CD14-positive monocyte (primary cell): ENCODE measurements at regions not wholly inside any gene's neighbourhood (a gene's known extent, or its start where the extent isn't known, plus 50 kb on each side); places are given as distances from the start of the nearest gene placed in this dataset.

Experiments used
- DNase-seq, 3 donors: peaks; one replicate each; pipeline ENCODE4 v3.0.0-alpha.2; 2011 to 2022
- H2AFZ ChIP-seq: 2 replicates; pipeline ENCODE4 v1.6.0; 2012; ENCODE audit warnings: mild to moderate bottlenecking, low read depth, low read length, inconsistent platforms; ENCODE audit not compliant: insufficient read depth, poor library complexity, severe bottlenecking
- H3K27ac ChIP-seq, 2 donors: 1 replicate in 1 of 2; 2 replicates in 1 of 2; pipeline ENCODE4 v1.5.1; 2012 to 2013; ENCODE audit warnings: low read length in 2 of 2, control low read depth in 1 of 2, inconsistent platforms in 1 of 2, low read depth in 1 of 2, mild to moderate bottlenecking in 1 of 2
- H3K27me3 ChIP-seq, 2 donors: one replicate each; pipeline versions ENCODE4 v1.6.0 to v1.6.1; 2011 to 2013; ENCODE audit warnings: low read length in 2 of 2; ENCODE audit not compliant: control insufficient read depth in 2 of 2, insufficient read depth in 2 of 2
- H3K36me3 ChIP-seq, 2 donors: replicated peaks in 1 of 2; 1 replicate in 1 of 2; 2 replicates in 1 of 2; pipeline versions ENCODE4 v1.5.1 to v1.6.1; 2012 to 2013; ENCODE audit warnings: low read length in 2 of 2, control low read depth in 1 of 2, inconsistent platforms in 1 of 2, mild to moderate bottlenecking in 1 of 2; ENCODE audit not compliant: insufficient read depth in 2 of 2, control insufficient read depth in 1 of 2
- H3K4me1 ChIP-seq, 2 donors: 1 replicate in 1 of 2; 2 replicates in 1 of 2; pipeline versions ENCODE4 v1.5.1 to v1.6.1; 2012 to 2013; ENCODE audit warnings: low read length in 2 of 2, control low read depth in 1 of 2, inconsistent platforms in 1 of 2, mild to moderate bottlenecking in 1 of 2, moderate library complexity in 1 of 2; ENCODE audit not compliant: insufficient read depth in 2 of 2, control insufficient read depth in 1 of 2
- H3K4me2 ChIP-seq: replicated peaks from 2 replicates; pipeline ENCODE3; 2012; ENCODE audit warnings: low read length, moderate library complexity, mild to moderate bottlenecking; ENCODE audit not compliant: poor library complexity, severe bottlenecking; ENCODE audit errors: extremely low read depth
- H3K4me3 ChIP-seq, 3 experiments: fragments of 200-600 bp in 1 of 3; sonication (generic) in 1 of 3; replicated peaks in 1 of 3; 1 replicate in 2 of 3; 2 replicates in 1 of 3; pipeline ENCODE4 v1.5.1; 2011 to 2013; ENCODE audit warnings: low read length in 3 of 3, mild to moderate bottlenecking in 3 of 3, control low read depth in 2 of 3, low read depth in 2 of 3, inconsistent platforms in 1 of 3, moderate library complexity in 1 of 3
- H3K79me2 ChIP-seq: 2 replicates; pipeline ENCODE4 v1.6.0; 2012; ENCODE audit warnings: mild to moderate bottlenecking, control low read depth, inconsistent platforms, low read length, moderate library complexity; ENCODE audit not compliant: insufficient read depth
- H3K9ac ChIP-seq: 2 replicates; pipeline ENCODE4 v1.6.0; 2017; ENCODE audit warnings: low read length, mild to moderate bottlenecking; ENCODE audit not compliant: insufficient read depth, poor library complexity, severe bottlenecking
- H3K9me3 ChIP-seq, 2 donors: replicated peaks in 1 of 2; 1 replicate in 1 of 2; 2 replicates in 1 of 2; pipeline versions ENCODE4 v1.5.1 to v1.6.1; 2012 to 2013; ENCODE audit warnings: low read length in 2 of 2, control low read depth in 1 of 2; ENCODE audit not compliant: control insufficient read depth in 1 of 2, insufficient read depth in 1 of 2
- H4K20me1 ChIP-seq: 2 replicates; pipeline ENCODE4 v1.6.0; 2012; ENCODE audit warnings: mild to moderate bottlenecking, low read length, control low read depth, moderate library complexity; ENCODE audit not compliant: insufficient read depth
- H3K27ac Mint-ChIP-seq, 7 donors: one replicate each; pipeline ENCODE4 v1.8.0; 2020; ENCODE audit warnings: mild to moderate bottlenecking in 7 of 7, mixed read lengths in 7 of 7, moderate library complexity in 6 of 7, inconsistent platforms in 2 of 7
- H3K27me3 Mint-ChIP-seq, 3 donors: one replicate each; pipeline ENCODE4 v1.8.0; 2021 to 2022; ENCODE audit warnings: low read depth in 3 of 3, mild to moderate bottlenecking in 3 of 3, mixed read lengths in 3 of 3, moderate library complexity in 3 of 3, inconsistent platforms in 1 of 3
- H3K36me3 Mint-ChIP-seq, 2 donors: one replicate each; pipeline ENCODE4 v1.8.0; 2020; ENCODE audit warnings: mixed read lengths in 2 of 2, inconsistent platforms in 1 of 2, mild to moderate bottlenecking in 1 of 2
- H3K4me1 Mint-ChIP-seq: one replicate; pipeline ENCODE4 v1.8.0; 2020; ENCODE audit warnings: mild to moderate bottlenecking, mixed read lengths
- H3K4me3 Mint-ChIP-seq, 2 donors: one replicate each; pipeline ENCODE4 v1.8.0; 2020; ENCODE audit warnings: mild to moderate bottlenecking in 2 of 2, mixed read lengths in 2 of 2, moderate library complexity in 1 of 2
- H3K9me3 Mint-ChIP-seq, 7 donors: one replicate each; pipeline ENCODE4 v1.8.0; 2020 to 2022; ENCODE audit warnings: mixed read lengths in 7 of 7, mild to moderate bottlenecking in 6 of 7, moderate library complexity in 6 of 7, inconsistent platforms in 2 of 7
- CTCF ChIP-seq: fragments of 200-600 bp; IDR thresholded peaks from one replicate; pipeline ENCODE4 v1.8.0; 2022; ENCODE audit warnings: antibody characterized with exemption, mild to moderate bottlenecking
- WGBS: methylation state at CpG from one replicate; pipeline ENCODE4 v1.1.5; 2013; ENCODE audit warnings: missing lambda C conversion rate; ENCODE audit not compliant: insufficient coverage; 5-methylcytosine and 5-hydroxymethylcytosine counted together
- intact Hi-C, 2 donors: fragments of 100-400 bp; cut with micrococcal nuclease; formaldehyde crosslinking; loops; one replicate each; pipeline versions ENCODE4 v1.15.0 to v1.15.1; 2023

GRCh38 chr4:44845993-44846392 is 119.6 kb upstream of the GNPDA2 start:
- TF ChIP-seq CTCF: no peak
- Histone ChIP-seq H3K4me2 (no peak overlapping the region), H2AFZ (no peak overlapping the region), H4K20me1 (no peaks in the 10 kb centered on the region), H3K36me3 (no peaks in the 10 kb centered on the region), H3K9me3 (no peaks in the 10 kb centered on the region), H3K9ac (no peak overlapping the region), H3K27me3 (no peaks in the 10 kb centered on the region), H3K4me1 (no peaks in the 10 kb centered on the region), H3K27ac (no peak overlapping the region), H3K4me3 (no peak overlapping the region), H3K79me2 (no peaks in the 10 kb centered on the region)
- no peak for DNase-seq
- H3K36me3 Mint-ChIP-seq: no peaks in the 10 kb centered on the region
- no peak overlapping the region for H3K27ac Mint-ChIP-seq
- H3K4me1 Mint-ChIP-seq: no peaks in the 10 kb centered on the region
- H3K9me3 Mint-ChIP-seq: no peaks in the 10 kb centered on the region
- H3K27me3 Mint-ChIP-seq: peaks cover 0 to under 1% (median 0%) of the 10 kb centered on the region in 3 donors
- WGBS: 87% methylated on average over 4 of the region's 4 CpGs
- H3K4me3 Mint-ChIP-seq: no peak overlapping the region
- intact Hi-C loops: no loop called here

- no peaks in the 10 kb centered on the region for H3K79me2 ChIP-seq
- intact Hi-C loops: no loop called here
- no peak overlapping the region for H2AFZ ChIP-seq
- Mint-ChIP-seq H3K36me3 (no peaks in the 10 kb centered on the region), H3K27me3 (peaks cover 0 to 2% (median 0%) of the 10 kb centered on the region in 3 donors), H3K4me1 (no peaks in the 10 kb centered on the region), H3K27ac (no peak overlapping the region), H3K9me3 (no peaks in the 10 kb centered on the region), H3K4me3 (no peak overlapping the region)
- no CpG with 5 or more reads among the region's 1 CpG for WGBS
- H4K20me1 ChIP-seq: no peaks in the 10 kb centered on the region
- no peaks in the 10 kb centered on the region for H3K27me3 ChIP-seq
- H3K27ac ChIP-seq: no peak overlapping the region
- H3K9ac ChIP-seq: no peak overlapping the region
- H3K36me3 ChIP-seq: no peaks in the 10 kb centered on the region
- no peak for TF ChIP-seq CTCF
- H3K4me2 ChIP-seq: no peak overlapping the region
- H3K4me3 ChIP-seq: no peak overlapping the region
- DNase-seq: no peak
- no peaks in the 10 kb centered on the region for H3K4me1 ChIP-seq
- H3K9me3 ChIP-seq: no peaks in the 10 kb centered on the region
These were observed 119.0 kb upstream of the GNPDA2 start for GRCh38 chr4:44845309-44845708.
